Right ventricle myocardium superior (tissue), 1 donor: ENCODE measurements at regions not wholly inside any gene's neighbourhood (a gene's known extent, or its start where the extent isn't known, plus 50 kb on each side); places are given as distances from the start of the nearest gene placed in this dataset.

Experiments
- ATAC-seq: fragments of 200-7000 bp; cut with Tn5 transposase; one replicate; pipeline ENCODE4 v1.9.1; 2020; ENCODE audit warnings: mild to moderate bottlenecking; ENCODE audit not compliant: poor library complexity
- DNase-seq: peaks from one replicate; pipeline ENCODE4 v3.0.0-alpha.2; 2020
- intact Hi-C: fragments of 100-400 bp; cut with DNase I; formaldehyde crosslinking; loops from one replicate; pipeline ENCODE4 v1.11.2; 2022
- donor health status: DM: no; HTN: yes; CAD: no; lungs with severe emphysema.

GRCh38 chr14:84128050-84128449 is 1401.9 kb upstream of the FLRT2 start:
- DNase-seq: no peak
- no peak for ATAC-seq
- intact Hi-C loops: no loop called here

DNA sequence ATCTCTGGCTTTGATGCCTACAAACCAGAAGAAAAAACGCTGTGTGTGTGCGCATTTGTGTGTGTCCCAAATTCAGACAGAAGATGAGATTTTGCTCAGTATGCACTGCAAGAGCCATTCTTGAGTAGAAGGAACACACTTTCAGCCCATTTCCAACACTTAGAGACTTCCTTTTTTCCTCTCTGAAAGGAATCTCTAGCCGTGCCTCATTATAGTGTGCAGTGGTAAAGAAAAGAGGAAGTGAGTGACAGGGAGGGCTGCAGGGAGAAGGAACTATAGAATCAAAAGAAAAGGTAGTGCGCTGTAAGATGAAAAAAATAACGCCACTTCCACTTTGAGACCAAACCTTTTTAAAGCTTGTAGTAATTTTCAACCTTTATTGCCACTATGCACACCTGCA is 1400.9 kb upstream of the FLRT2 start:
- DNase-seq (no peak), ATAC-seq (no peak)

GRCh38 chr14:84129941-84130340 is 1400.0 kb upstream of the FLRT2 start:
- no peak for ATAC-seq
- intact Hi-C loops: no loop called here
- DNase-seq: no peak

More for the DNA sequence above, 1400.9 kb upstream of the FLRT2 start:
- intact Hi-C loops: no loop called here

- intact Hi-C loops: no loop called here
- ATAC-seq (no peak), DNase-seq (no peak)
These were observed 1398.0 kb upstream of the FLRT2 start for GRCh38 chr14:84131924-84132323.

DNA sequence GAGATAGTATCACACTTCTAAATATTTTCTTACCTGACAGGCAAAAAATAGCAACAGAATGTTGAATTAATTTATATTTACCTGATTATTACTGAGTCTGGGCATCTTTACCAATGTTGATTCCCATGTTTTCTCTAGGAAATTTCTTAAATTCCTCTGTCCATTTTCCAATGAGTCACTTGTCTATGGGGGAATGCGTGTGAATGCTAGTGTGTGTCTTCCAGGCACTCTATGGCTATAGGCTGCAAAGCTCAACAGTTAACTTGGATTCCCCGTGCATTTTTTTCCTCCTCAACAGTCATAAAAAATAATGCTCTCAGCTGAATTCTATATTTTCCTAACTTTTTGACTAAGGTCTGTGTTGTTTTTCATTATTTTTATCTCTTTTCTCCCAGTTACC is 1385.8 kb upstream of the FLRT2 start:
- DNase-seq: no peak
- ATAC-seq: no peak
- intact Hi-C loops: no loop called here

DNA sequence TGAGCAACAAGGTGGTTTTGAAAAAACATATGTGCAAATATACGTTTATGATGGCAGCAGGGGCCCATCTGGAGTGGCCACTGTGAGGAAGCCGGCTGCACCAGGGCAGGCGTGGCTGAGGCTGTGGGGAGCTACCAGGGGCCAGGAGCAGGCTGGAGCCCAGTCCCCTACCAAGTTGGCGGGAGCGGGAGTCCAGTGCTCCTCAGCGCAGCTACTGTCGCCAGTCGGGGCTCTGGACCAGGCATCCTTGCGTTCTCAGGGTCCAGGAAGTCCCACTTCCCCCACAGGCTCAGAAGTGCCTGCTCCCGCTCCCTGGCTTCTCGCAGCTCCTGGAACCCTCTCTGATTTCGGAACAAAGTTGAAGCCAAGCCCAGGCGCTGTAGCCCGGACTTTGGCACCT is 1377.5 kb upstream of the FLRT2 start:
- DNase-seq: no peak
- intact Hi-C loops: no loop called here
- no peak for ATAC-seq

DNA sequence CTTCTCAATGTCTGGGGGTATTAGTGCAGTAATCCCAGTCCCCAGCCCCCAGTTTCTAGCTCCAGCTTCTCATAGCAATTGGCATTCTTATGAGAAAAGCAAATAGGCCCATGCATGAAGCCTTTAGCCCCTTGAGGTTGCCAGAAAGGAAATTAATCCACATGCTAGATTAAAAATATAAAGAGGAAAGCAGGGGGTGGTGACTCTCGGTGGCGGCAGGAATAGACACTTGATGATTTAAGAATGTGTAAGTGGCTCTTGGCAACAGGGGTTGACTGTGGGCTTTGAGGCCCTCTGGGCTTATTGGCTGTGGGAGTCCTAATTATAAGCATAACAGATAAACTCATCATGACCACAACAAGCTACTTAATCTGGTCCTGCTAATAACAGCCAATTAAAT is 1367.3 kb upstream of the FLRT2 start:
- peak; percentile 81 for ATAC-seq
- intact Hi-C loops: no loop called here
- no peak for DNase-seq

- DNase-seq (no peak), ATAC-seq (no peak)
- intact Hi-C loops: no loop called here
These were observed 1362.9 kb upstream of the FLRT2 start for GRCh38 chr14:84167026-84167425.

- intact Hi-C loops: no loop called here
- ATAC-seq: no peak
- no peak for DNase-seq
These were observed 1349.6 kb upstream of the FLRT2 start for GRCh38 chr14:84180336-84180735.

DNA sequence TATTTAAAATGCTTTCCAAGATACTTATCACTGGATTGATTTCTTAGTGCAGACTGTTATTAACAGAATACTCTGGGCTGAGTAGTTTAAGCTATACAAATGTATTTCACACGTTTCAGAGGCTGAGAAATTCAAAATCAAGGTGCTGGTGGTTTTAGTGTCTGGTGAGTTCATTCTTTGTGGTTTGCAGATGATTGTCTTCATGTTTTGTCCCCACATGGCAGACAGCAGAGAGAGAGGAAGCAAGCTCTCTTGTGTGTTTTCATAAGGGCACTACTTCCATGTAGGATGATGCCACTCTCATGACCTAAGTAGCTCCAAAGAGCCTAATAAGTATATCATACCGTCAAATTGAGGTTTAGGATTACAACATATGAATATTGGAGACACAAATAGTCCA is 1348.9 kb upstream of the FLRT2 start:
- ATAC-seq: no peak
- intact Hi-C loops: no loop called here
- no peak for DNase-seq

GRCh38 chr14:84195514-84195913 is 1334.4 kb upstream of the FLRT2 start:
- intact Hi-C loops: no loop called here
- no peak for DNase-seq
- no peak for ATAC-seq

DNA sequence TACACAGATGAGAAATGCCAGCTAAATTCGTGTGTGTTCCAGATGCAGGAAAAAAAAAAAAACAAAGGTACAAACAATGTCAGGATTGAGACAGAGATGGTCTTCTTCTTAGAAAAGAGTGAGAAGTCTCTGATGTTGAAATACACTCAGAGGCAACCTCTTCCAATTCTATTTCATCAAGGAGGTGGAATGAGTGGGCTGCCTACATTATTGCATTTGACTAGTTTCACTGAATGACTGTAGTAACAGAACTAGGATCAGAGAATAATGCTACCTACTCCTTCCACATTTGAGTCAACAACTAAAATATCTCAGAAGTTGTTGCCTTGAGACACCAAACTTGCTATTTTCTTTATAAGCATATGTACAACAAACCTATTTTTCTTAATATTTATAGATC is 1332.2 kb upstream of the FLRT2 start:
- ATAC-seq (no peak), DNase-seq (no peak)
- intact Hi-C loops: no loop called here

- intact Hi-C loops: no loop called here
- peak; percentile 38 for ATAC-seq
- no peak for DNase-seq
These were observed 1327.5 kb upstream of the FLRT2 start for GRCh38 chr14:84202486-84202885.

DNA sequence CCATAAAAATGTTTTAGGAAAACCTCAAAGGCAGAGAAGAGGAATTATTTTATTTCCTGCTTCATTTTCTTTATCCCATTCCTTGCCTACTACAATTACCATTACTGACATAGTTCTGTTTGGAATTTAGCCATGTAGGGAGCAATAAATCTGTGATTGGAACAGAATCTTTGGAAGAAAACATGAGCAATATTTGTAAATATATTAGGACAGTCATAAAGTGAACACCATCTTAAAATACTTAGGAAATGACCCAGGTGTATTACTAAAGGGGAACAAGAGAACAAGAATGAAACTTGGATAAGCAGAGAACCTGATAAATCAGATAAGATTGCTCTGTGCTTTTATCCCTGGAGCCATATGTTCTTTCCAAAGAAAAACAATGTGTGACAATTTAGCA is 1326.0 kb upstream of the FLRT2 start:
- no peak for DNase-seq
- no peak for ATAC-seq
- intact Hi-C loops: no loop called here

DNA sequence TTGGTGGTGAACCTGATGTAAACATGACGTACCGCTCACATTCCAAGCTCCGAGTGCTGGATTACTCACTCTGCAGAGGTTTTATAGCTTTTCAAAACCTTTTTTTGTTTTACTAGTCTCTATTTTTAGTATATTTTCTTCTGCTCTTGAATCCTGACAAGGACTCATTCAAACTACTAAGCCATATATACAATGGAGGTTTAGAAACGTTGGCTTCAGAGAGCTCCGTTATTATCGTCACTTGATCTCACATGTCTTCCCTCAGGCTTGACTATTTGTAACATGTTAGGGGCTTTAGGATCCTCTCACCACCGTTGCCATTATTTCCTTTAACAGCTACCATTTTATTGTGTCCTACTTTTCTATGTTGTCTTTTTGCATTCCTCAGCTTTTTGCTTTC is 1321.5 kb upstream of the FLRT2 start:
- DNase-seq (no peak), ATAC-seq (no peak)
- intact Hi-C loops: no loop called here

DNA sequence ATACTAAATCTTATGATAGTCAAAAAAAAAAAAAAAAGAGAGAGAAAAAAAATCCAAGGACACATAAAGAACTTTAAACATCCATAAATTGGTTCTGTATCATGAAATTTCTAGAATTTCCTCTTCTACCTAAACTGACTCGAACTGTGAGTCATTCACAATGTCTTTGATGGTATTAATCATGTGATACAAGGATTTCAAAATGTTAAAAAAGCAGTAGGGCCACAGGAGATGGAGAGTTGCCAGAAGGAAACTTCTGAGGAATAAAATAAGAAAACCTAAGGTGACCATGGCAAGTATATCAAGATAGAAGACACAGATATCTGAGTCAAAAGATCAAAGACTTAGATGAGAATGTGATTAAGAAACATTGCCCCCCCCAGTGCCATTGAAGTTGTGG is 1320.9 kb upstream of the FLRT2 start:
- ATAC-seq (no peak), DNase-seq (no peak)
- intact Hi-C loops: no loop called here

DNA sequence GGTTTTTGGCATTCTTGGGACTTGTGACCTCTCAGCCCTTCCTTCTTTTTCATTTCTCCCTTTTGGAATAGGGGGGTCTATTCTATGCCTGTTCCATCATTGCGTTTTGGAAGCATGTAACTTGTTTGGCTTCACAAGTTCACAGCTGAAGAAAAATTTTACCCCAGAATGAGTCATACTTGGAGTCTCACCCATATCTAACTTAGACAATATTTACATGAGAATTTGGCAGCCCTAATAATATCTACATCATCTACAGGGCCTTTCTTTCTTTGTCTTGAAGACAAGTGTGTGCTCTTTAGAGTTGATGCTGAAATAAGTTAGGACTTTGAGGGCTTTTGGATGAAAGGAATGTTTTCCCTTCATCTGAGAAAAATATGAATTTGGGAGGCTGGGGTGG is 1312.9 kb upstream of the FLRT2 start:
- DNase-seq: no peak
- ATAC-seq: no peak
- intact Hi-C loops: no loop called here

- intact Hi-C loops: no loop called here
- ATAC-seq: peak; percentile 100
- DNase-seq: peak; percentile 81
These were observed 1304.7 kb upstream of the FLRT2 start for GRCh38 chr14:84225268-84225667.

GRCh38 chr14:84228702-84229101 is 1301.2 kb upstream of the FLRT2 start:
- DNase-seq (no peak), ATAC-seq (no peak)
- intact Hi-C loops: no loop called here

DNA sequence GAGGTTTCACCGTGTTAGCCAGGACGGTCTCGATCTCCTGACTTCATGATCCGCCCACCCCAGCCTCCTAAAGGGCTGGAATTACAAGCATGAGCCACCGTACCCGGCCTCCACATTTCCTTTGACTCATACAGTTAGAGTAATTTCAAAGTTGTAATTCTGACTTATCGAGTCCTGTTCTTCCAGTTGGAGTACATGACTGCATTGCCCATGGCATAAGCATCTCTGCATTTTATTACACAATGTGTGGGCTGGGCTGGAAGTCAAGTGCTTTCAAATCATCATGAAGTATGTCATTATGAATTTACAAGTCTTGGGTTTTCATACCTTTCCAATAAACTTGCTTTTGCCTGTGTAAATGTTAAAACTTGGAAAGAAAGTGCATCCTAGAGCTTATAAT is 1295.7 kb upstream of the FLRT2 start:
- intact Hi-C loops: no loop called here
- ATAC-seq: no peak
- no peak for DNase-seq

DNA sequence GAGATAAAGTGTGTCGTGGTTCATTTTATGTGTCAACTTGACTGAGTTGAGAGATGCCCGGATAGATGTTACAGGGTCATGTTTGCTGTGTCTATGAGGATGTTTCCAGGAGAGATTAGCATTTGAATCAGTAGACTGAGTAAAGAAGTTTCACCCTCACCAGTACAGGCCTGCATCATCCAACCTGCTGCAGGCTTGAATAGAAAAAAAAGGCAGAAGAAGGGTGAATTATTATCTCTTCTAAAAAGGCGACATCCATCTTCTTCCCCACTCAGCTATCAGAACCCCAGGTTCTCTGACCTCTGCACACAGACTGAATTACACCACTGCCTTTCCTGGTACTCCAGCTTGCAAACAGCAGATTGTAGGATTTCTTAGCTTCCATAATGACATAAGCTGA is 1293.7 kb upstream of the FLRT2 start:
- DNase-seq (no peak), ATAC-seq (no peak)
- intact Hi-C loops: no loop called here

GRCh38 chr14:84237881-84238280 is 1292.1 kb upstream of the FLRT2 start:
- ATAC-seq (no peak), DNase-seq (no peak)
- intact Hi-C loops: no loop called here
